ENCODE measurements at regions not wholly inside any gene's neighbourhood (a gene's known extent, or its start where the extent isn't known, plus 50 kb on each side); places are given as distances from the start of the nearest gene placed in this dataset.
A peak's percentile ranks its signal among the peaks of the same experiment; 100 is the strongest.

DNA sequence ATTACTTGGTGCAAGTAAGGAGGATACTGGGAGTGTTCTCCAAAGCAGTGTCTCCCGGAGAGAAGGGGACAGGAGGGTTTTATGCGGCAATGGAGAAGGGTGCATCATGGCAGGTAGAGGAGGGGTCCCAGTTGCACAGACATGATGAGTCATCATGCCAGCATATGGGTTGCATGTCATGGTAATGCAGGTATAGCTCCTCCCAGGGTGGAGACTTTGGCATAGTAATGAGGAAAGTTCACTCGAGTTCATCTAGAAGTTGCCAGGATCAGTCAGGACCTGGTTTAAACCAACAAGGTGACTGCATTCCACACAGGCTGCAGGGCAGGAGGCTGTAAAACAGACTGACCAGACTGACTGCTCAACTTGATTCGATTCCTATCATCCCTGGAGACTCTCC is 355.7 kb upstream of the DUSP10 start:
- no peak for TF ChIP-seq POLR2A (IDR thresholded peaks at IDR 0.05)
- Histone ChIP-seq H3K4me3 (no peak overlapping the region), H3K9me3 (no peaks in the 10 kb centered on the region), H3K27me3 (no peaks in the 10 kb centered on the region), H3K27ac (no peak overlapping the region), H3K4me1 (no peaks in the 10 kb centered on the region), H3K36me3 (no peaks in the 10 kb centered on the region)
- DNase-seq: no peak
- intact Hi-C loops (cut with DNase I; ENCODE audit: low total_unique reads): no loop called here

GRCh38 chr1:222096883-222097282 is 355.0 kb upstream of the DUSP10 start:
- Histone ChIP-seq H3K9me3 (no peaks in the 10 kb centered on the region), H3K36me3 (no peaks in the 10 kb centered on the region), H3K4me3 (no peak overlapping the region), H3K4me1 (no peaks in the 10 kb centered on the region), H3K27ac (no peak overlapping the region), H3K27me3 (no peaks in the 10 kb centered on the region)
- TF ChIP-seq CTCF (IDR thresholded peaks at IDR 0.05) (no peak), POLR2A (IDR thresholded peaks at IDR 0.05) (no peak)
- no peak for DNase-seq
- intact Hi-C loops (cut with DNase I; ENCODE audit: low total_unique reads): no loop called here

DNA sequence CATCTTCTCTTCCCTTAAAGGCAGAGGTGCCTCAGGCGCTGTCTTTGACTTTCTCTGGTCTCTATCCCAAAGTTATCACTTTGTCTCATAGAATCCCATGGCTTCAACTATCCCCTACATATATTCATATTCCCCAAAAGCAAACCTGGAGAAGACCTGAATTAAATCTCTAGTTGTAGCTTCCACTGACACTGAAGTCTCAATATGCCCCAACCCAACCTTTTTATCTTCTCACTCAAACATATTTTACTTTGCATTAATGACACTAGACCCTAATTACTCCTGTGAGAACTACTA is 354.5 kb upstream of the DUSP10 start:
- no peaks in the 10 kb centered on the region for H3K27me3 ChIP-seq
- TF ChIP-seq CTCF (IDR thresholded peaks at IDR 0.05) (no peak), POLR2A (IDR thresholded peaks at IDR 0.05) (no peak)
- H3K27ac ChIP-seq: no peak overlapping the region
- no peak for DNase-seq
- no peak overlapping the region for H3K4me3 ChIP-seq
- no peaks in the 10 kb centered on the region for H3K36me3 ChIP-seq
- no peaks in the 10 kb centered on the region for H3K4me1 ChIP-seq
- H3K9me3 ChIP-seq: no peaks in the 10 kb centered on the region
- intact Hi-C loops (cut with DNase I; ENCODE audit: low total_unique reads): no loop called here

- intact Hi-C loops (cut with DNase I; ENCODE audit: low total_unique reads): no loop called here
- TF ChIP-seq CTCF (IDR thresholded peaks at IDR 0.05) (peak in 3 of 4 experiments; percentile 23 to 42 (median 31)), POLR2A (IDR thresholded peaks at IDR 0.05) (no peak)
- Histone ChIP-seq H3K9me3 (no peaks in the 10 kb centered on the region), H3K27me3 (no peaks in the 10 kb centered on the region), H3K4me3 (no peak overlapping the region), H3K4me1 (no peaks in the 10 kb centered on the region), H3K27ac (no peak overlapping the region), H3K36me3 (no peaks in the 10 kb centered on the region)
- DNase-seq: peak in 1 of 2 donors; percentile 17
Measured at GRCh38 chr1:222095606-222096475, 354.0 kb upstream of the DUSP10 start.

DNA sequence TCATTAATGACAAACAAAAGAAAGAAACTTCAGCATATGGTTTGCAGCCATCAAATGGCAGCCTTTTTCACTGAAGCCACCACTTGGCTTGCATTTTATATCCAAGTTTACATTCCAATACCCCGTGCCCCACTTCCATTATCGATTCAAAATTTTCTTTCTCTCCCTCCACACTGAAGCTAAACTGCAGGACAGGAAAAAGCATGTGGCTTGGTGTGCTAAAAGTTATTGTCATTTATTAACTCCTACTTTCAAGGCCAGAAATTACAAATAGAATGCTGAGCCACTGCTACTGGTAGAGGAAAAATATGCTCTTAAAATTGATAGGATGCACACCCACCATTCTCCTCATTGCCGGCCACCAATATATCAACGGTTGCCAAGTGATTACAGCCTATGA is 351.6 kb upstream of the DUSP10 start:
- Histone ChIP-seq H3K27me3 (no peaks in the 10 kb centered on the region), H3K4me1 (no peaks in the 10 kb centered on the region), H3K36me3 (no peaks in the 10 kb centered on the region), H3K4me3 (no peak overlapping the region), H3K27ac (no peak overlapping the region), H3K9me3 (no peaks in the 10 kb centered on the region)
- DNase-seq: no peak
- TF ChIP-seq POLR2A (IDR thresholded peaks at IDR 0.05): no peak
- intact Hi-C loops (cut with DNase I; ENCODE audit: low total_unique reads): no loop called here

DNA sequence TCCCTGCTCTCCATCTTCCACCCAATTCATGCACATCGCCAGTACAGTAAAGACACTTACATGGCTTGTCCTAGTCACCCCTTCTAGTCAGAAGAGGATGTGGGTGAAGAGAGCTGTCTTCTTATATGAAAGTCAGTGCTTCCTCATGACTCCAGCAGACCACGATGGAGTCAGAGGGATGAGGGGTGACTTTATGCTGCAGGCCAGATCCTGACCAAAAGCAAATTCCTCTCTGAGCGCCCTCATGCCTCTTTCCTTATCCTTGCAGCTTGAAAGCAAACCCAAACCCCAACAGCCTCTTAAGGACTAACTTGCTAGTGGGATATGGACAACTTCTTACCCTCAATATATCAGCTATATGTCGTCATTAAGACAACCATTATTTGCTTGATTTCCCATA is 348.2 kb upstream of the DUSP10 start:
- TF ChIP-seq CTCF (IDR thresholded peaks at IDR 0.05): no peak
- no peak for TF ChIP-seq POLR2A (IDR thresholded peaks at IDR 0.05)
- Histone ChIP-seq H3K4me3 (no peak overlapping the region), H3K36me3 (no peaks in the 10 kb centered on the region), H3K27me3 (no peaks in the 10 kb centered on the region), H3K27ac (no peak overlapping the region), H3K4me1 (no peaks in the 10 kb centered on the region), H3K9me3 (no peaks in the 10 kb centered on the region)
- no peak for DNase-seq
- intact Hi-C loops (cut with DNase I; ENCODE audit: low total_unique reads): no loop called here

All from uterus (tissue), 3 donors.